ENCODE measurements at regions not wholly inside any gene's neighbourhood (a gene's known extent, or its start where the extent isn't known, plus 50 kb on each side); places are given as distances from the start of the nearest gene placed in this dataset.

- TF ChIP-seq CTCF (conservative IDR thresholded peaks at IDR 0.05 in 1 of 2, IDR thresholded peaks at IDR 0.05 in 1 of 2; ENCODE audit: low read depth in 1 of 2, low read length in 2 of 2) (no peak), EZH2 (IDR thresholded peaks at IDR 0.05; ENCODE audit: low read length, missing control alignments) (no peak)
Observed at GRCh38 chr3:134080761-134081160, 51.0 kb upstream of the SLCO2A1 start.
